ENCODE measurements at regions not wholly inside any gene's neighbourhood (a gene's known extent, or its start where the extent isn't known, plus 50 kb on each side); places are given as distances from the start of the nearest gene placed in this dataset.

DNA sequence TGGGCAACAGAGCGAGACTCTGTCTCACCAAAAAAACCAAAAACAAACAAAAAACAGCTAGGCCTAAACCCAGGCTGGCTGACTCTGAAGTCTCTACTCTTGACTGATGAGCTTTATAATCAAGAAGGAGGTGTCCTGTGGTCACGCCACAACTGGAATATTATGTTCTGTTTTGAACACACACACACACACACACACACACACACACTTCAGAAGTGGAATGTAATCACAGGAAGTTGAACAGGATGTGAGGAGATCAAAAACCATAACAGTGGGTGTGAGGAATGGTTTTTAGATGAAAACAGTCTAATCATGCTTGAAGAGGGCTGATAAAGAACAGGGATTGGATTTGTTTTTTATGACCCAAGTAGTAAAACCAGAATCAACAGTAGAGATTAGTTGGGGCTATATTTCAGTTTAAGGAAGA, 51.1 kb upstream of the IL6 start:
- H3K27ac ChIP-seq (ENCODE audit: low read depth, low read length): no peak overlapping the region
- H3K9me3 ChIP-seq (ENCODE audit: insufficient read depth in 2 of 2, low read depth in 1 of 2, low read length in 1 of 2): no peaks in the 10 kb centered on the region
- no peak overlapping the region for H3K56ac ChIP-seq (replicated peaks; ENCODE audit: insufficient read length, low read depth, low read length)
- FAIRE-seq: no peak
- H2AFZ ChIP-seq (ENCODE audit: low read length): no peak overlapping the region
- no peak overlapping the region for H2BK20ac ChIP-seq (ENCODE audit: low read length)
- no peak overlapping the region for H2BK120ac ChIP-seq (replicated peaks; ENCODE audit: low read depth, low read length)
- no peaks in the 10 kb centered on the region; the same call in 1 of the 2 replicates for H3K23me2 ChIP-seq (ENCODE audit: low read depth, low read length)
- H3K4ac ChIP-seq (replicated peaks; ENCODE audit: insufficient read length, low read depth, low read length): no peak overlapping the region
- H2AK5ac ChIP-seq (ENCODE audit: low read depth, low read length): no peak overlapping the region
- H2BK5ac ChIP-seq (ENCODE audit: low read depth, low read length): no peak overlapping the region
- ChIA-PET CTCF (ENCODE audit: partially characterized antibody) (interaction anchor here (0.8 to 1.7 kb wide), 5 partner anchors 15 to 410 kb away, joined by 3 to 8 read pairs (median 3); no protein-coding TSS in a partner anchor), POLR2A (ENCODE audit: partially characterized antibody) (interaction anchor here (0.8 kb wide), 1 partner anchor 8 kb away, joined by 3 read pairs; no protein-coding TSS in a partner anchor)
- no peaks in the 10 kb centered on the region for H3K79me1 ChIP-seq (ENCODE audit: low read depth, low read length)
- no peaks in the 10 kb centered on the region for H3K27me3 ChIP-seq (replicated peaks in 1 of 4; ENCODE audit: control insufficient read depth in 3 of 4, extremely low read depth in 1 of 4, insufficient read depth in 3 of 4, low read length in 3 of 4)
- no peak overlapping the region for H2BK15ac ChIP-seq (ENCODE audit: low read length)
- H4K91ac ChIP-seq (replicated peaks; ENCODE audit: insufficient read length, low read length): no peak overlapping the region
- no peak overlapping the region for H4K5ac ChIP-seq (ENCODE audit: insufficient read length, low read depth, low read length)
- no peaks in the 10 kb centered on the region; a peak in 1 of 4 replicates for H3K79me2 ChIP-seq (ENCODE audit: control insufficient read depth in 1 of 2, insufficient read depth in 2 of 2, low read length in 2 of 2)
- no peak overlapping the region for H3K18ac ChIP-seq (ENCODE audit: extremely low read depth, low read length)
- no peak overlapping the region for H3K14ac ChIP-seq (ENCODE audit: insufficient read length)
- H3K9ac ChIP-seq (replicated peaks in 1 of 4; ENCODE audit: extremely low read depth in 1 of 4, low read depth in 3 of 4, low read length in 3 of 4): no peak overlapping the region
- no peak overlapping the region for H3K4me2 ChIP-seq (ENCODE audit: insufficient read depth in 1 of 2, low read depth in 2 of 2, low read length in 2 of 2)
- H3K4me3 ChIP-seq (ENCODE audit: extremely low read depth in 1 of 4, insufficient read depth in 2 of 4, low read depth in 3 of 4, low read length in 4 of 4): no peak overlapping the region
- no peak overlapping the region for H2BK12ac ChIP-seq (ENCODE audit: low read depth, low read length)
- H4K20me1 ChIP-seq (replicated peaks in 1 of 2; ENCODE audit: control insufficient read depth in 1 of 2, insufficient read depth in 2 of 2, low read length in 2 of 2): no peaks in the 10 kb centered on the region
- 92% methylated on average over 2 of the region's 2 CpGs; no CpG with 5 or more reads in 1 of the 2 experiments for WGBS, 2 experiments (ENCODE audit: extremely low coverage in 1 of 2, insufficient coverage in 1 of 2, insufficient read length in 1 of 2, insufficient replicate concordance in 2 of 2, low coverage in 1 of 2, low lambda C conversion rate in 2 of 2, missing lambda C conversion rate in 1 of 2)
- H4K8ac ChIP-seq (ENCODE audit: extremely low read depth, insufficient read depth, low read length): no peak overlapping the region
- peaks cover 0 to 4% (median 3%) of the 10 kb centered on the region in 4 experiments; a peak in 4 of 7 replicates for H3K4me1 ChIP-seq (replicated peaks in 1 of 4; ENCODE audit: control insufficient read depth in 3 of 4, insufficient read depth in 4 of 4, low read length in 3 of 4)
- DNase-seq (ENCODE audit: low read depth in 1 of 2, low spot score in 2 of 2): no peak
- H3K23ac ChIP-seq (ENCODE audit: insufficient read length): no peak overlapping the region
- no peaks in the 10 kb centered on the region for H3K36me3 ChIP-seq (ENCODE audit: control insufficient read depth in 2 of 4, insufficient read depth in 4 of 4, low read length in 3 of 4)
- TF ChIP-seq BCL11A (IDR thresholded peaks at IDR 0.05; ENCODE audit: low read depth in 2 of 2, low read length in 2 of 2): no peak
- no peak for TF ChIP-seq RBBP5 (IDR thresholded peaks at IDR 0.05; ENCODE audit: borderline replicate concordance, low read depth, low read length)
- TF ChIP-seq CTBP2 (IDR thresholded peaks at IDR 0.05; ENCODE audit: borderline replicate concordance, insufficient read depth, insufficient read length, low read length): no peak
- no peak for TF ChIP-seq EP300 (IDR thresholded peaks at IDR 0.05; ENCODE audit: borderline replicate concordance in 1 of 2, low read depth in 2 of 2, low read length in 2 of 2)
- TF ChIP-seq EZH2 (IDR thresholded peaks at IDR 0.05; ENCODE audit: low read depth, low read length, severe bottlenecking): no peak
- TF ChIP-seq CREB1 (IDR thresholded peaks at IDR 0.05): no peak
- TF ChIP-seq ASH2L (IDR thresholded peaks at IDR 0.05; ENCODE audit: low read length): no peak
- TF ChIP-seq SIX5 (IDR thresholded peaks at IDR 0.05; ENCODE audit: low read depth, low read length): no peak
- TF ChIP-seq TAF7 (optimal IDR thresholded peaks at IDR 0.05; ENCODE audit: borderline replicate concordance, low read depth, low read length): no peak
- no peak for TF ChIP-seq NANOG (IDR thresholded peaks at IDR 0.05; ENCODE audit: insufficient read depth, low read depth, low read length, poor library complexity, severe bottlenecking)
- TF ChIP-seq, protein P1, sequence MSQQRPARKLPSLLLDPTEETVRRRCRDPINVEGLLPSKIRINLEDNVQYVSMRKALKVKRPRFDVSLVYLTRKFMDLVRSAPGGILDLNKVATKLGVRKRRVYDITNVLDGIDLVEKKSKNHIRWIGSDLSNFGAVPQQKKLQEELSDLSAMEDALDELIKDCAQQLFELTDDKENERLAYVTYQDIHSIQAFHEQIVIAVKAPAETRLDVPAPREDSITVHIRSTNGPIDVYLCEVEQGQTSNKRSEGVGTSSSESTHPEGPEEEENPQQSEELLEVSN (IDR thresholded peaks at IDR 0.05): no peak
